Endothelial cell of umbilical vein (primary cell): ENCODE measurements at regions not wholly inside any gene's neighbourhood (a gene's known extent, or its start where the extent isn't known, plus 50 kb on each side); places are given as distances from the start of the nearest gene placed in this dataset.

ENCODE experiments used
- BruUV-seq: library from RNA; stranded (reverse); fragments of 400-500 nt; replicated peaks from 2 replicates; lab custom pipeline; 2021; lab: Mats Ljungman, UMichigan
- CTCF ChIA-PET: fragments of 300-600, 350-600 bp; sonication (Branson Sonifier 250); formaldehyde crosslinking; loops from one replicate; lab custom pipeline; 2021; ENCODE audit warnings: antibody characterized with exemption, inconsistent platforms; lab: Charles Lee
- POLR2A ChIA-PET: fragments of 300-600, 350-600 bp; sonication (Branson Sonifier 250); formaldehyde crosslinking; loops from one replicate; lab custom pipeline; 2021; ENCODE audit warnings: antibody characterized with exemption, inconsistent platforms; lab: Charles Lee
- DNase-seq: peaks from one replicate; pipeline ENCODE4 v3.0.0-alpha.2; 2011; ENCODE audit warnings: low read depth, low spot score
- FAIRE-seq: peaks from 2 replicates; lab custom pipeline; 2011; peaks lifted over from hg19 to GRCh38; lab: Jason Lieb, UNC
- H2AFZ ChIP-seq: 2 replicates; pipeline ENCODE4 v1.6.0; 2012; ENCODE audit warnings: low read depth, low read length, control low read depth, inconsistent platforms
- H3K27ac ChIP-seq: 2 replicates; pipeline ENCODE4 v1.5.1; 2011; ENCODE audit warnings: low read depth, mild to moderate bottlenecking, control low read depth, low read length, moderate library complexity; ENCODE audit not compliant: insufficient read depth
- H3K27me3 ChIP-seq, 2 experiments: 2 replicates each; pipeline versions ENCODE4 v1.6.0 to v1.6.1; 2011; ENCODE audit warnings: low read length in 2 of 2, mixed read lengths in 1 of 2; ENCODE audit not compliant: control insufficient read depth in 2 of 2, insufficient read depth in 2 of 2
- H3K36me3 ChIP-seq, 2 experiments: 2 replicates in 1 of 2; 3 replicates in 1 of 2; pipeline ENCODE4 v1.5.1; 2011; ENCODE audit warnings: low read length in 2 of 2, mild to moderate bottlenecking in 1 of 2, moderate library complexity in 1 of 2; ENCODE audit not compliant: control insufficient read depth in 2 of 2, insufficient read depth in 2 of 2; ENCODE audit errors: extremely low read depth in 1 of 2
- H3K4me1 ChIP-seq: 3 replicates; pipeline ENCODE4 v1.5.1; 2011; ENCODE audit warnings: mild to moderate bottlenecking, low read length; ENCODE audit not compliant: control insufficient read depth, insufficient read depth; ENCODE audit errors: extremely low read depth
- H3K4me2 ChIP-seq: 2 replicates; pipeline ENCODE4 v1.6.1; 2011; ENCODE audit warnings: low read length, control low read depth, mixed read lengths; ENCODE audit not compliant: insufficient read depth
- H3K4me3 ChIP-seq, 3 experiments: fragments of 200-600 bp in 1 of 3; sonication (generic), shearing (Covaris generic) in 1 of 3; replicated peaks in 1 of 3; 2 replicates each; pipeline ENCODE4 v1.5.1; 2011 to 2016; ENCODE audit warnings: control low read depth in 3 of 3, low read length in 3 of 3, mild to moderate bottlenecking in 2 of 3, inconsistent platforms in 1 of 3, low read depth in 1 of 3, moderate library complexity in 1 of 3; ENCODE audit not compliant: insufficient read depth in 1 of 3
- H3K79me2 ChIP-seq: 2 replicates; pipeline ENCODE4 v1.6.0; 2012; ENCODE audit warnings: low read length, inconsistent platforms; ENCODE audit not compliant: control insufficient read depth, insufficient read depth
- H3K9ac ChIP-seq: replicated peaks from 2 replicates; pipeline ENCODE3; 2011; ENCODE audit warnings: low read length, control low read depth; ENCODE audit not compliant: insufficient read depth; ENCODE audit errors: extremely low read depth
- H3K9me1 ChIP-seq: replicated peaks from 3 replicates; pipeline ENCODE4 v1.6.0; 2011; ENCODE audit warnings: mild to moderate bottlenecking, low read length; ENCODE audit not compliant: control insufficient read depth, insufficient read depth; ENCODE audit errors: extremely low read depth
- H3K9me3 ChIP-seq: replicated peaks from 2 replicates; pipeline ENCODE4 v1.5.1; 2012; ENCODE audit warnings: low read length, inconsistent platforms; ENCODE audit not compliant: control insufficient read depth, insufficient read depth
- H4K20me1 ChIP-seq: replicated peaks from 2 replicates; pipeline ENCODE3; 2011; ENCODE audit warnings: mild to moderate bottlenecking, low read length; ENCODE audit not compliant: control insufficient read depth, insufficient read depth; ENCODE audit errors: extremely low read depth
- CTCF ChIP-seq, 2 donors: IDR thresholded peaks; 1 replicate in 1 of 2; 2 replicates in 1 of 2; pipeline ENCODE4 v1.5.1; 2011; ENCODE audit warnings: low read length in 2 of 2, mild to moderate bottlenecking in 2 of 2, moderate library complexity in 2 of 2, control low read depth in 1 of 2, inconsistent platforms in 1 of 2, low read depth in 1 of 2; ENCODE audit not compliant: insufficient read depth in 1 of 2; ENCODE audit errors: extremely low read depth in 1 of 2
- EZH2 ChIP-seq: IDR thresholded peaks from 2 replicates; pipeline ENCODE4 v1.6.1; 2012; ENCODE audit warnings: borderline replicate concordance, low read depth, mild to moderate bottlenecking, moderate library complexity, low read length, inconsistent platforms; ENCODE audit not compliant: severe bottlenecking
- FOS ChIP-seq: IDR thresholded peaks from 2 replicates; pipeline ENCODE4 v1.6.1; 2011; ENCODE audit warnings: mild to moderate bottlenecking, low read length, moderate library complexity, borderline replicate concordance; ENCODE audit not compliant: insufficient read depth
- GATA2 ChIP-seq: IDR thresholded peaks from 2 replicates; pipeline ENCODE4 v1.7.0; 2011; ENCODE audit warnings: low read depth, mild to moderate bottlenecking, moderate library complexity, mixed read lengths, low read length; ENCODE audit not compliant: insufficient read length, insufficient read depth
- JUN ChIP-seq: IDR thresholded peaks from 2 replicates; pipeline ENCODE4 v1.6.1; 2011; ENCODE audit warnings: borderline replicate concordance, low read depth; ENCODE audit not compliant: insufficient read length, insufficient read depth
- MAX ChIP-seq: IDR thresholded peaks from 2 replicates; pipeline ENCODE4 v1.6.1; 2011; ENCODE audit not compliant: insufficient read depth, insufficient read length
- MYC ChIP-seq: IDR thresholded peaks from one replicate; pipeline ENCODE4 v1.6.1; 2011; ENCODE audit warnings: mild to moderate bottlenecking, low read depth, low read length
- POLR2A ChIP-seq: IDR thresholded peaks from 2 replicates; pipeline ENCODE4 v1.6.1; 2012; ENCODE audit warnings: low read depth, mild to moderate bottlenecking, control low read depth, low read length
- POLR2AphosphoS5 ChIP-seq: IDR thresholded peaks from 2 replicates; pipeline ENCODE4 v1.6.1; 2012; ENCODE audit warnings: low read depth, mild to moderate bottlenecking, control low read depth, low read length, moderate library complexity; ENCODE audit not compliant: insufficient read depth
- dilution Hi-C: fragments of 300-500 bp; cut with MboI; formaldehyde crosslinking; loops from one replicate; pipeline ENCODE4 v1.15.0; 2019; ENCODE audit warnings: low sequenced_read_pairs; ENCODE audit not compliant: extremely low pct_ligation_motif_present
- intact Hi-C: fragments of 100-400 bp; cut with micrococcal nuclease; formaldehyde crosslinking; loops from one replicate; pipeline ENCODE4 v1.10.0; 2022

GRCh38 chr14:95606266-95606665 lies 71.4 kb downstream of the GLRX5 start:
- Histone ChIP-seq H2AFZ (no peak overlapping the region), H3K9me1 (no peaks in the 10 kb centered on the region), H3K27me3 (no peaks in the 10 kb centered on the region), H3K4me1 (no peaks in the 10 kb centered on the region), H3K79me2 (no peaks in the 10 kb centered on the region), H3K9ac (no peak overlapping the region), H3K9me3 (no peaks in the 10 kb centered on the region), H3K4me3 (no peak overlapping the region), H3K36me3 (no peaks in the 10 kb centered on the region), H4K20me1 (no peaks in the 10 kb centered on the region), H3K27ac (no peak overlapping the region), H3K4me2 (no peak overlapping the region)
- ChIA-PET POLR2A (no interaction called here), CTCF (interaction anchor here (1.1 to 4.0 kb wide), 4 partner anchors 47 to 388 kb away, joined by 4 to 19 read pairs (median 4); no protein-coding TSS in a partner anchor)
- intact Hi-C loops = no loop called here
- FAIRE-seq = no peak
- DNase-seq = no peak
- TF ChIP-seq MAX = no peak
- dilution Hi-C loops = no loop called here
- no TSS peak for BruUV-seq

GRCh38 chr14:95608637-95609235 lies 73.9 kb downstream of the GLRX5 start:
- Histone ChIP-seq H3K4me1 (no peaks in the 10 kb centered on the region), H3K9ac (no peak overlapping the region), H3K79me2 (no peaks in the 10 kb centered on the region), H3K27ac (no peak overlapping the region), H3K4me2 (no peak overlapping the region), H4K20me1 (no peaks in the 10 kb centered on the region), H3K27me3 (no peaks in the 10 kb centered on the region), H3K4me3 (no peak overlapping the region), H3K36me3 (no peaks in the 10 kb centered on the region), H3K9me3 (no peaks in the 10 kb centered on the region), H3K9me1 (no peaks in the 10 kb centered on the region), H2AFZ (no peak overlapping the region)
- no peak for TF ChIP-seq JUN
- no peak for TF ChIP-seq MYC
- no peak for TF ChIP-seq POLR2A
- TF ChIP-seq POLR2AphosphoS5 = no peak
- TF ChIP-seq FOS = no peak
- no peak for TF ChIP-seq EZH2
- TF ChIP-seq CTCF (IDR thresholded peaks at IDR 0.05; ENCODE audit: extremely low read depth in 1 of 2, insufficient read depth in 1 of 2, low read depth in 1 of 2, low read length in 2 of 2) = no peak
- no peak for TF ChIP-seq GATA2
- no peak for TF ChIP-seq MAX
- no peak for FAIRE-seq
- no peak for DNase-seq
- intact Hi-C loops (loop anchor here (1.0 kb wide), 3 partner anchors 47 to 386 kb away; no protein-coding TSS in a partner anchor), dilution Hi-C loops (no loop called here)
- POLR2A ChIA-PET = no interaction called here
- CTCF ChIA-PET = interaction anchor here (0.9 to 4.0 kb wide), 8 partner anchors 9 to 386 kb away, joined by 3 to 27 read pairs (median 4); no protein-coding TSS in a partner anchor
- BruUV-seq = no TSS peak
